Caco-2 (cell line): ENCODE measurements at regions not wholly inside any gene's neighbourhood (a gene's known extent, or its start where the extent isn't known, plus 50 kb on each side); places are given as distances from the start of the nearest gene placed in this dataset.

Experiments used
- BruUV-seq: library from RNA; stranded (reverse); fragments of 400-500 nt; replicated peaks from 2 replicates; lab custom pipeline; 2021; lab: Mats Ljungman, UMichigan
- CTCF ChIA-PET: fragments of 300-600 bp; sonication (Branson Sonifier 250); formaldehyde crosslinking; loops from one replicate; lab custom pipeline; 2022; ENCODE audit warnings: antibody characterized with exemption; lab: Charles Lee
- POLR2A ChIA-PET: fragments of 300-600 bp; sonication (Branson Sonifier 250); formaldehyde crosslinking; loops from one replicate; lab custom pipeline; 2022; ENCODE audit warnings: antibody characterized with exemption; lab: Charles Lee
- DNase-seq, 2 experiments: peaks; one replicate each; pipeline versions ENCODE4 v3.0.0 to v3.0.0-alpha.2; 2020 to 2022
- H3K27me3 ChIP-seq: replicated peaks from 2 replicates; pipeline ENCODE4 v1.6.0; 2011; ENCODE audit warnings: low read length; ENCODE audit not compliant: control insufficient read depth, insufficient read depth
- H3K36me3 ChIP-seq: 2 replicates; pipeline ENCODE4 v1.5.1; 2011; ENCODE audit warnings: low read length; ENCODE audit not compliant: control insufficient read depth, insufficient read depth
- H3K4me1 ChIP-seq: fragments of 250-450 bp; sonication (Bioruptor Pico); 2 replicates; pipeline ENCODE4 v1.5.1; 2020; ENCODE audit warnings: mild to moderate bottlenecking
- H3K4me3 ChIP-seq: 2 replicates; pipeline ENCODE4 v1.5.1; 2011; ENCODE audit warnings: low read depth, mild to moderate bottlenecking, control low read depth, low read length
- H3K9me3 ChIP-seq: fragments of 250-450 bp; sonication (Bioruptor Pico); 2 replicates; pipeline ENCODE4 v1.5.1; 2020; ENCODE audit warnings: mild to moderate bottlenecking, moderate library complexity
- H3K27ac Mint-ChIP-seq: one replicate; pipeline ENCODE4 v1.8.0; 2022; ENCODE audit warnings: mixed read lengths; ENCODE audit not compliant: unreplicated experiment
- H3K27me3 Mint-ChIP-seq: one replicate; pipeline ENCODE4 v1.8.0; 2022; ENCODE audit warnings: mixed read lengths; ENCODE audit not compliant: insufficient read depth, unreplicated experiment
- H3K36me3 Mint-ChIP-seq: one replicate; pipeline ENCODE4 v1.8.0; 2022; ENCODE audit warnings: mild to moderate bottlenecking, mixed read lengths; ENCODE audit not compliant: insufficient read depth, unreplicated experiment
- H3K4me1 Mint-ChIP-seq: one replicate; pipeline ENCODE4 v1.8.0; 2022; ENCODE audit warnings: low read depth, mixed read lengths; ENCODE audit not compliant: unreplicated experiment
- H3K4me3 Mint-ChIP-seq: one replicate; pipeline ENCODE4 v1.8.0; 2022; ENCODE audit warnings: mild to moderate bottlenecking, moderate library complexity, mixed read lengths; ENCODE audit not compliant: unreplicated experiment
- H3K9me3 Mint-ChIP-seq: one replicate; pipeline ENCODE4 v1.8.0; 2022; ENCODE audit warnings: mixed read lengths; ENCODE audit not compliant: unreplicated experiment
- intact Hi-C: fragments of 100-400 bp; cut with micrococcal nuclease; formaldehyde crosslinking; loops from one replicate; pipeline ENCODE4 v1.10.0; 2022; ENCODE audit not compliant: unreplicated experiment
- TF ChIP-seq, protein P1 (sequence below), 2 experiments: fragments of 200-600 bp in 1 of 2; IDR thresholded peaks; 1 replicate in 1 of 2; 2 replicates in 1 of 2; pipeline versions ENCODE4 v1.5.1 to v1.8.0; 2011 to 2022; ENCODE audit warnings: antibody characterized with exemption in 1 of 2, control low read depth in 1 of 2, inconsistent platforms in 1 of 2, low read depth in 1 of 2, low read length in 1 of 2, mild to moderate bottlenecking in 1 of 2, moderate library complexity in 1 of 2; ENCODE audit not compliant: insufficient read depth in 1 of 2, severe bottlenecking in 1 of 2, unreplicated experiment in 1 of 2

DNA sequence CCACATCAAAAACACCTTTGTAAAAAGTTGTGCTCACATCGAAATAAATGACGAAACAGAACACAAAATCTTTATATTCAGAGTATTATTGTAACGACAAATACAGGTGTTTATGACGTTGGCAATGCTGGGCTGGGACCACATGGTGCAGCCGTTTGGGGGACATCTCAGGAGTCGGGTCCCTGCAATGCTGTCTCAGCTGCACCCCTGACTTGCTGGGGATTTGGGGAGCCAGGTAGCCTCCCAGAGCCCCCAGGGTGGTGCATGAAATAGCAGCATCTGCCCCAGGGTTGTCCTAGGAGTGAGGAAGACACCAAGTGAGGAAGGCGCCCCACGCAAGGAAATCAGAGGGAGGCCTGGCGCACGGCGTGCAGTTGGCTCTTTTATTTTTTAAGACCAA lies 1526.8 kb downstream of the BRD1 start:
- Histone ChIP-seq H3K4me1 (no peaks in the 10 kb centered on the region), H3K9me3 (no peaks in the 10 kb centered on the region), H3K27me3 (no peaks in the 10 kb centered on the region), H3K4me3 (no peak overlapping the region), H3K36me3 (no peaks in the 10 kb centered on the region)
- no peaks in the 10 kb centered on the region for H3K9me3 Mint-ChIP-seq
- no TSS peak for BruUV-seq
- H3K4me3 Mint-ChIP-seq: no peak overlapping the region
- no peaks in the 10 kb centered on the region for H3K4me1 Mint-ChIP-seq
- H3K27ac Mint-ChIP-seq: no peak overlapping the region
- intact Hi-C loops: no loop called here
- ChIA-PET POLR2A (no interaction called here), CTCF (no interaction called here)
- TF ChIP-seq, protein P1, sequence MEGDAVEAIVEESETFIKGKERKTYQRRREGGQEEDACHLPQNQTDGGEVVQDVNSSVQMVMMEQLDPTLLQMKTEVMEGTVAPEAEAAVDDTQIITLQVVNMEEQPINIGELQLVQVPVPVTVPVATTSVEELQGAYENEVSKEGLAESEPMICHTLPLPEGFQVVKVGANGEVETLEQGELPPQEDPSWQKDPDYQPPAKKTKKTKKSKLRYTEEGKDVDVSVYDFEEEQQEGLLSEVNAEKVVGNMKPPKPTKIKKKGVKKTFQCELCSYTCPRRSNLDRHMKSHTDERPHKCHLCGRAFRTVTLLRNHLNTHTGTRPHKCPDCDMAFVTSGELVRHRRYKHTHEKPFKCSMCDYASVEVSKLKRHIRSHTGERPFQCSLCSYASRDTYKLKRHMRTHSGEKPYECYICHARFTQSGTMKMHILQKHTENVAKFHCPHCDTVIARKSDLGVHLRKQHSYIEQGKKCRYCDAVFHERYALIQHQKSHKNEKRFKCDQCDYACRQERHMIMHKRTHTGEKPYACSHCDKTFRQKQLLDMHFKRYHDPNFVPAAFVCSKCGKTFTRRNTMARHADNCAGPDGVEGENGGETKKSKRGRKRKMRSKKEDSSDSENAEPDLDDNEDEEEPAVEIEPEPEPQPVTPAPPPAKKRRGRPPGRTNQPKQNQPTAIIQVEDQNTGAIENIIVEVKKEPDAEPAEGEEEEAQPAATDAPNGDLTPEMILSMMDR (IDR thresholded peaks at IDR 0.05; ENCODE audit: insufficient read depth in 1 of 2, low read depth in 1 of 2, low read length in 1 of 2, severe bottlenecking in 1 of 2, unreplicated experiment in 1 of 2): no peak
- no peaks in the 10 kb centered on the region for H3K36me3 Mint-ChIP-seq
- peaks cover 14% of the 10 kb centered on the region for H3K27me3 Mint-ChIP-seq
- no peak for DNase-seq

DNA sequence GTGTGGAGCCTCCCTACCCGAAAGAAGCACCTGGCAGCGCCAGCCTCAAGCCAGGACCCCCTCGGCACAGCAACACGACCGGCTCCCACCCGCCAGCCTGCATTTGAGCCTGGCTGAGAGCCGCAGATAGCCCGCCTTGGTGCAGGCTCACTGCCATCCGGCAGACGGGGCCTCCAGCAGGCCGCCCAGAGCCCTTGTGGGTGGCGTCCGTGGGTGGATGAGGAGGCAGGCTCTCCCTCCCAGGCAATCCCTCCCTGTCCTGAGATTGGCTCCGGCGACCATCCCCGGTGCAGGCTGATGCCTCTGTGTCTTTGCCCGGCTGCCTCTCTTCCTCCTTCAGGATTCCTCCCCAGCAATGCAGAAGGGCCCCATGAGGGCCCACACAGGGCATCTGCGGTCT lies 1527.9 kb downstream of the BRD1 start:
- CTCF ChIA-PET: no interaction called here
- no TSS peak for BruUV-seq
- no peaks in the 10 kb centered on the region for H3K4me1 Mint-ChIP-seq
- H3K36me3 ChIP-seq: no peaks in the 10 kb centered on the region
- no peak for DNase-seq
- H3K27ac Mint-ChIP-seq: no peak overlapping the region
- POLR2A ChIA-PET: no interaction called here
- no peak overlapping the region for H3K4me3 ChIP-seq
- H3K4me1 ChIP-seq: no peaks in the 10 kb centered on the region
- H3K4me3 Mint-ChIP-seq: no peak overlapping the region
- peaks cover 3% of the 10 kb centered on the region for H3K9me3 Mint-ChIP-seq
- H3K27me3 Mint-ChIP-seq: peaks cover 11% of the 10 kb centered on the region
- no peaks in the 10 kb centered on the region for H3K9me3 ChIP-seq
- no peaks in the 10 kb centered on the region for H3K36me3 Mint-ChIP-seq
- no peaks in the 10 kb centered on the region for H3K27me3 ChIP-seq
- TF ChIP-seq, protein P1 (IDR thresholded peaks at IDR 0.05; ENCODE audit: insufficient read depth in 1 of 2, low read depth in 1 of 2, low read length in 1 of 2, severe bottlenecking in 1 of 2, unreplicated experiment in 1 of 2): no peak
- intact Hi-C loops: no loop called here

DNA sequence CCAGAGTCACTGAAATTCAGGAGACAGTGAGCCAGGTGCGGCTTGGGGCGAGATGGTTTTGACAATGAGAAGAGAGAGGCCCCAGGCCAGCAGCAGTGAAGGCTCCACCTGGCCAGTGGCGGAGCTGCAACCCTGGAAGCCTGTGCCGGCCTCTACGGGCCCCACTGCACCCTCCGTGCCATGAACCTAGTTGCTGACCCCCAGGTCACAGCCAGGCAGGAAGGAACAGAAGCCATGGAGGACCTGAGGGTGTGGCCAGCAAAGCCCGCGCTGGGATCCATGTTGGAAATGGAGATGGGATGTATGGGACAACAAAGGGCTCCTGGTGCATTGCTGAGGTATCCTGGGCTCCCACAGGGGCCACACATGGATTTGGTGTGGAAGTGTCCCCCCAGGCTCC lies 1528.5 kb downstream of the BRD1 start:
- BruUV-seq: no TSS peak
- DNase-seq: no peak
- ChIA-PET CTCF (no interaction called here), POLR2A (no interaction called here)
- Mint-ChIP-seq H3K27me3 (peaks cover 12% of the 10 kb centered on the region), H3K27ac (no peak overlapping the region), H3K9me3 (peaks cover 7% of the 10 kb centered on the region), H3K36me3 (no peaks in the 10 kb centered on the region), H3K4me1 (no peaks in the 10 kb centered on the region), H3K4me3 (no peak overlapping the region)
- Histone ChIP-seq H3K4me3 (no peak overlapping the region), H3K27me3 (no peaks in the 10 kb centered on the region), H3K4me1 (no peaks in the 10 kb centered on the region), H3K9me3 (no peaks in the 10 kb centered on the region), H3K36me3 (no peaks in the 10 kb centered on the region)
- intact Hi-C loops: no loop called here
- TF ChIP-seq, protein P1 (IDR thresholded peaks at IDR 0.05; ENCODE audit: insufficient read depth in 1 of 2, low read depth in 1 of 2, low read length in 1 of 2, severe bottlenecking in 1 of 2, unreplicated experiment in 1 of 2): no peak
